Right lobe of liver (tissue), 4 donors: ENCODE measurements at regions not wholly inside any gene's neighbourhood (a gene's known extent, or its start where the extent isn't known, plus 50 kb on each side); places are given as distances from the start of the nearest gene placed in this dataset.

Experiments
- CTCF ChIP-seq, 4 donors: fragments of 200-600 bp in 3 of 4; fragments of 450-650 bp in 1 of 4; IDR thresholded peaks; one replicate each; pipeline versions ENCODE4 v1.5.1 to v1.8.0; 2016 to 2022; ENCODE audit warnings: antibody characterized with exemption in 4 of 4, mild to moderate bottlenecking in 2 of 4
- POLR2A ChIP-seq: fragments of 450-650 bp; IDR thresholded peaks from one replicate; pipeline ENCODE4 v1.6.1; 2017; ENCODE audit warnings: antibody characterized with exemption, mild to moderate bottlenecking
- donor health status: DM: no; HTN: no; CAD: no.
- donor health status: DM: no; HTN: no; CAD: no.
- donor health status: DM: no; HTN: yes; CAD: no.

GRCh38 chr5:1657161-1657741 lies 133.5 kb upstream of the LPCAT1 start:
- no peak for TF ChIP-seq CTCF (IDR thresholded peaks at IDR 0.05)
- no peak for TF ChIP-seq POLR2A
